Tibial nerve (tissue), 4 donors: ENCODE measurements at regions not wholly inside any gene's neighbourhood (a gene's known extent, or its start where the extent isn't known, plus 50 kb on each side); places are given as distances from the start of the nearest gene placed in this dataset.
"Not testable (repeated sequence)": the region's sequence is repeated elsewhere in the genome, so short reads cannot be mapped to it uniquely, and the experiment has no call there.

Source experiments
- DNase-seq, 2 donors: peaks; one replicate each; pipeline ENCODE4 v3.0.0-alpha.2; 2019; ENCODE audit warnings: low spot score in 2 of 2
- H3K27ac ChIP-seq, 4 donors: fragments of 200-600 bp; sonication (generic) in 3 of 4; one replicate each; pipeline ENCODE4 v1.5.1; 2017 to 2019; ENCODE audit warnings: mild to moderate bottlenecking in 1 of 4
- H3K27me3 ChIP-seq, 2 donors: fragments of 200-600 bp; sonication (generic) in 1 of 2; one replicate each; pipeline versions ENCODE4 v1.5.1 to v1.6.0; 2017 to 2019
- H3K36me3 ChIP-seq, 3 donors: fragments of 200-600 bp; sonication (generic); one replicate each; pipeline ENCODE4 v1.5.1; 2018 to 2019
- H3K4me1 ChIP-seq, 4 donors: fragments of 200-600 bp; sonication (generic) in 3 of 4; one replicate each; pipeline ENCODE4 v1.5.1; 2017 to 2019
- H3K4me3 ChIP-seq, 4 donors: fragments of 200-600 bp; sonication (generic) in 3 of 4; one replicate each; pipeline ENCODE4 v1.5.1; 2017 to 2019; ENCODE audit warnings: mild to moderate bottlenecking in 1 of 4, moderate library complexity in 1 of 4
- H3K9me3 ChIP-seq, 4 donors: fragments of 200-600 bp; sonication (generic) in 3 of 4; one replicate each; pipeline ENCODE4 v1.5.1; 2017 to 2019
- CTCF ChIP-seq, 5 experiments: fragments of 200-600 bp in 3 of 5; fragments of 450-650 bp in 2 of 5; sonication (generic) in 3 of 5; IDR thresholded peaks; one replicate each; pipeline ENCODE4 v1.5.1; 2016 to 2019; ENCODE audit warnings: antibody characterized with exemption in 5 of 5, mild to moderate bottlenecking in 3 of 5, moderate library complexity in 2 of 5
- EP300 ChIP-seq, 2 donors: sonication (generic); formaldehyde crosslinking; IDR thresholded peaks; one replicate each; pipeline ENCODE4 v1.6.1; 2017; ENCODE audit warnings: antibody characterized with exemption in 2 of 2, mild to moderate bottlenecking in 1 of 2
- POLR2A ChIP-seq, 2 donors: fragments of 450-650 bp; IDR thresholded peaks; one replicate each; pipeline ENCODE4 v1.6.1; 2017; ENCODE audit warnings: antibody characterized with exemption in 2 of 2, mild to moderate bottlenecking in 2 of 2, moderate library complexity in 2 of 2
- WGBS, 2 donors: methylation state at CpG; one replicate each; pipeline ENCODE4 v1.1.5; 2018; 5-methylcytosine and 5-hydroxymethylcytosine counted together

- no peaks in the 10 kb centered on the region for H3K9me3 ChIP-seq
- WGBS, 2 donors = 61 to 71% methylated on average over 3 of the region's 3 CpGs
- H3K27me3 ChIP-seq = no peaks in the 10 kb centered on the region
- H3K4me3 ChIP-seq = no peak overlapping the region
- no peaks in the 10 kb centered on the region for H3K4me1 ChIP-seq
- H3K27ac ChIP-seq = no peak overlapping the region
- DNase-seq = no peak
- H3K36me3 ChIP-seq = no peaks in the 10 kb centered on the region
- TF ChIP-seq CTCF (IDR thresholded peaks at IDR 0.05) (no peak), POLR2A (IDR thresholded peaks at IDR 0.05) (no peak), EP300 (IDR thresholded peaks at IDR 0.05) (no peak)
Measured at GRCh38 chr14:106327234-106327633, 800.9 kb downstream of the TMEM121 start.

- not testable (repeated sequence) for DNase-seq, H3K27ac ChIP-seq, H3K4me3 ChIP-seq, H3K9me3 ChIP-seq, H3K4me1 ChIP-seq, H3K36me3 ChIP-seq, H3K27me3 ChIP-seq
- WGBS, 2 donors = 61 to 71% methylated on average over 4 of the region's 4 CpGs
Measured at GRCh38 chr14:106327702-106328353, 801.4 kb downstream of the TMEM121 start.

GRCh38 chr14:106329243-106329642, 802.9 kb downstream of the TMEM121 start:
- H3K4me3 ChIP-seq, H3K36me3 ChIP-seq, H3K4me1 ChIP-seq, H3K9me3 ChIP-seq, H3K27ac ChIP-seq, DNase-seq, H3K27me3 ChIP-seq: not testable (repeated sequence)
- 43 to 60% methylated on average over 4 of the region's 4 CpGs for WGBS, 2 donors

- not testable (repeated sequence) for H3K36me3 ChIP-seq, H3K27me3 ChIP-seq, H3K4me3 ChIP-seq, H3K27ac ChIP-seq, DNase-seq, H3K4me1 ChIP-seq, H3K9me3 ChIP-seq
- 46 to 54% methylated on average over 7 of the region's 8 CpGs for WGBS, 2 donors
Measured at GRCh38 chr14:106329987-106330774, 803.8 kb downstream of the TMEM121 start.

- H3K4me1 ChIP-seq, H3K9me3 ChIP-seq, DNase-seq, H3K27me3 ChIP-seq, H3K36me3 ChIP-seq, H3K27ac ChIP-seq, H3K4me3 ChIP-seq: not testable (repeated sequence)
- WGBS, 2 donors = 46 to 55% methylated on average over 16 of the region's 16 CpGs
- TF ChIP-seq CTCF (IDR thresholded peaks at IDR 0.05) = peak in 2 of 5 experiments; percentile 5 to 55
Measured at GRCh38 chr14:106334428-106335109, 808.2 kb downstream of the TMEM121 start.

GRCh38 chr14:106335110-106335429, 808.7 kb downstream of the TMEM121 start:
- not testable (repeated sequence) for DNase-seq, H3K27ac ChIP-seq, H3K36me3 ChIP-seq, H3K27me3 ChIP-seq, H3K9me3 ChIP-seq, H3K4me3 ChIP-seq, H3K4me1 ChIP-seq
- 48 to 56% methylated on average over 6 of the region's 6 CpGs for WGBS, 2 donors

GRCh38 chr14:106338775-106339174, 812.4 kb downstream of the TMEM121 start:
- not testable (repeated sequence) for H3K27ac ChIP-seq, DNase-seq
- WGBS, 2 donors = 60 to 62% methylated on average over 15 of the region's 15 CpGs

GRCh38 chr14:106340658-106341057, 814.3 kb downstream of the TMEM121 start:
- not testable (repeated sequence) for H3K27me3 ChIP-seq, H3K4me3 ChIP-seq, H3K27ac ChIP-seq, DNase-seq, H3K9me3 ChIP-seq, H3K36me3 ChIP-seq, H3K4me1 ChIP-seq
- 70 to 74% methylated on average over 2 of the region's 4 CpGs for WGBS, 2 donors

More at GRCh38 chr14:106338775-106339174, 812.4 kb downstream of the TMEM121 start:
- not testable (repeated sequence) for H3K4me3 ChIP-seq, H3K36me3 ChIP-seq, H3K9me3 ChIP-seq, H3K27me3 ChIP-seq, H3K4me1 ChIP-seq

GRCh38 chr14:106341161-106341560, 814.8 kb downstream of the TMEM121 start:
- not testable (repeated sequence) for H3K9me3 ChIP-seq, H3K4me3 ChIP-seq, DNase-seq, H3K36me3 ChIP-seq, H3K27me3 ChIP-seq, H3K4me1 ChIP-seq, H3K27ac ChIP-seq
- 65 to 69% methylated on average over 5 of the region's 5 CpGs for WGBS, 2 donors
